Endothelial cell of umbilical vein (primary cell): ENCODE measurements at regions not wholly inside any gene's neighbourhood (a gene's known extent, or its start where the extent isn't known, plus 50 kb on each side); places are given as distances from the start of the nearest gene placed in this dataset.

Source experiments
- BruUV-seq: library from RNA; stranded (reverse); fragments of 400-500 nt; replicated peaks from 2 replicates; lab custom pipeline; 2021; lab: Mats Ljungman, UMichigan
- CTCF ChIA-PET: fragments of 300-600, 350-600 bp; sonication (Branson Sonifier 250); formaldehyde crosslinking; loops from one replicate; lab custom pipeline; 2021; ENCODE audit warnings: antibody characterized with exemption, inconsistent platforms; lab: Charles Lee
- POLR2A ChIA-PET: fragments of 300-600, 350-600 bp; sonication (Branson Sonifier 250); formaldehyde crosslinking; loops from one replicate; lab custom pipeline; 2021; ENCODE audit warnings: antibody characterized with exemption, inconsistent platforms; lab: Charles Lee
- DNase-seq: peaks from one replicate; pipeline ENCODE4 v3.0.0-alpha.2; 2011; ENCODE audit warnings: low read depth, low spot score
- FAIRE-seq: peaks from 2 replicates; lab custom pipeline; 2011; peaks lifted over from hg19 to GRCh38; lab: Jason Lieb, UNC
- H2AFZ ChIP-seq: 2 replicates; pipeline ENCODE4 v1.6.0; 2012; ENCODE audit warnings: low read depth, low read length, control low read depth, inconsistent platforms
- H3K27ac ChIP-seq: 2 replicates; pipeline ENCODE4 v1.5.1; 2011; ENCODE audit warnings: low read depth, mild to moderate bottlenecking, control low read depth, low read length, moderate library complexity; ENCODE audit not compliant: insufficient read depth
- H3K27me3 ChIP-seq, 2 experiments: 2 replicates each; pipeline versions ENCODE4 v1.6.0 to v1.6.1; 2011; ENCODE audit warnings: low read length in 2 of 2, mixed read lengths in 1 of 2; ENCODE audit not compliant: control insufficient read depth in 2 of 2, insufficient read depth in 2 of 2
- H3K36me3 ChIP-seq, 2 experiments: 2 replicates in 1 of 2; 3 replicates in 1 of 2; pipeline ENCODE4 v1.5.1; 2011; ENCODE audit warnings: low read length in 2 of 2, mild to moderate bottlenecking in 1 of 2, moderate library complexity in 1 of 2; ENCODE audit not compliant: control insufficient read depth in 2 of 2, insufficient read depth in 2 of 2; ENCODE audit errors: extremely low read depth in 1 of 2
- H3K4me1 ChIP-seq: 3 replicates; pipeline ENCODE4 v1.5.1; 2011; ENCODE audit warnings: mild to moderate bottlenecking, low read length; ENCODE audit not compliant: control insufficient read depth, insufficient read depth; ENCODE audit errors: extremely low read depth
- H3K4me2 ChIP-seq: 2 replicates; pipeline ENCODE4 v1.6.1; 2011; ENCODE audit warnings: low read length, control low read depth, mixed read lengths; ENCODE audit not compliant: insufficient read depth
- H3K4me3 ChIP-seq, 3 experiments: fragments of 200-600 bp in 1 of 3; sonication (generic), shearing (Covaris generic) in 1 of 3; replicated peaks in 1 of 3; 2 replicates each; pipeline ENCODE4 v1.5.1; 2011 to 2016; ENCODE audit warnings: control low read depth in 3 of 3, low read length in 3 of 3, mild to moderate bottlenecking in 2 of 3, inconsistent platforms in 1 of 3, low read depth in 1 of 3, moderate library complexity in 1 of 3; ENCODE audit not compliant: insufficient read depth in 1 of 3
- H3K79me2 ChIP-seq: 2 replicates; pipeline ENCODE4 v1.6.0; 2012; ENCODE audit warnings: low read length, inconsistent platforms; ENCODE audit not compliant: control insufficient read depth, insufficient read depth
- H3K9ac ChIP-seq: replicated peaks from 2 replicates; pipeline ENCODE3; 2011; ENCODE audit warnings: low read length, control low read depth; ENCODE audit not compliant: insufficient read depth; ENCODE audit errors: extremely low read depth
- H3K9me1 ChIP-seq: replicated peaks from 3 replicates; pipeline ENCODE4 v1.6.0; 2011; ENCODE audit warnings: mild to moderate bottlenecking, low read length; ENCODE audit not compliant: control insufficient read depth, insufficient read depth; ENCODE audit errors: extremely low read depth
- H3K9me3 ChIP-seq: replicated peaks from 2 replicates; pipeline ENCODE4 v1.5.1; 2012; ENCODE audit warnings: low read length, inconsistent platforms; ENCODE audit not compliant: control insufficient read depth, insufficient read depth
- H4K20me1 ChIP-seq: replicated peaks from 2 replicates; pipeline ENCODE3; 2011; ENCODE audit warnings: mild to moderate bottlenecking, low read length; ENCODE audit not compliant: control insufficient read depth, insufficient read depth; ENCODE audit errors: extremely low read depth
- EZH2 ChIP-seq: IDR thresholded peaks from 2 replicates; pipeline ENCODE4 v1.6.1; 2012; ENCODE audit warnings: borderline replicate concordance, low read depth, mild to moderate bottlenecking, moderate library complexity, low read length, inconsistent platforms; ENCODE audit not compliant: severe bottlenecking
- FOS ChIP-seq: IDR thresholded peaks from 2 replicates; pipeline ENCODE4 v1.6.1; 2011; ENCODE audit warnings: mild to moderate bottlenecking, low read length, moderate library complexity, borderline replicate concordance; ENCODE audit not compliant: insufficient read depth
- GATA2 ChIP-seq: IDR thresholded peaks from 2 replicates; pipeline ENCODE4 v1.7.0; 2011; ENCODE audit warnings: low read depth, mild to moderate bottlenecking, moderate library complexity, mixed read lengths, low read length; ENCODE audit not compliant: insufficient read length, insufficient read depth
- JUN ChIP-seq: IDR thresholded peaks from 2 replicates; pipeline ENCODE4 v1.6.1; 2011; ENCODE audit warnings: borderline replicate concordance, low read depth; ENCODE audit not compliant: insufficient read length, insufficient read depth
- MYC ChIP-seq: IDR thresholded peaks from one replicate; pipeline ENCODE4 v1.6.1; 2011; ENCODE audit warnings: mild to moderate bottlenecking, low read depth, low read length
- POLR2A ChIP-seq: IDR thresholded peaks from 2 replicates; pipeline ENCODE4 v1.6.1; 2012; ENCODE audit warnings: low read depth, mild to moderate bottlenecking, control low read depth, low read length
- POLR2AphosphoS5 ChIP-seq: IDR thresholded peaks from 2 replicates; pipeline ENCODE4 v1.6.1; 2012; ENCODE audit warnings: low read depth, mild to moderate bottlenecking, control low read depth, low read length, moderate library complexity; ENCODE audit not compliant: insufficient read depth
- dilution Hi-C: fragments of 300-500 bp; cut with MboI; formaldehyde crosslinking; loops from one replicate; pipeline ENCODE4 v1.15.0; 2019; ENCODE audit warnings: low sequenced_read_pairs; ENCODE audit not compliant: extremely low pct_ligation_motif_present
- intact Hi-C: fragments of 100-400 bp; cut with micrococcal nuclease; formaldehyde crosslinking; loops from one replicate; pipeline ENCODE4 v1.10.0; 2022
- TF ChIP-seq, protein P1 (sequence below): IDR thresholded peaks from 2 replicates; pipeline ENCODE4 v1.6.1; 2011; ENCODE audit not compliant: insufficient read depth, insufficient read length
- TF ChIP-seq, protein P2 (sequence below), 2 donors: IDR thresholded peaks; 1 replicate in 1 of 2; 2 replicates in 1 of 2; pipeline ENCODE4 v1.5.1; 2011; ENCODE audit warnings: low read length in 2 of 2, mild to moderate bottlenecking in 2 of 2, moderate library complexity in 2 of 2, control low read depth in 1 of 2, inconsistent platforms in 1 of 2, low read depth in 1 of 2; ENCODE audit not compliant: insufficient read depth in 1 of 2; ENCODE audit errors: extremely low read depth in 1 of 2

DNA sequence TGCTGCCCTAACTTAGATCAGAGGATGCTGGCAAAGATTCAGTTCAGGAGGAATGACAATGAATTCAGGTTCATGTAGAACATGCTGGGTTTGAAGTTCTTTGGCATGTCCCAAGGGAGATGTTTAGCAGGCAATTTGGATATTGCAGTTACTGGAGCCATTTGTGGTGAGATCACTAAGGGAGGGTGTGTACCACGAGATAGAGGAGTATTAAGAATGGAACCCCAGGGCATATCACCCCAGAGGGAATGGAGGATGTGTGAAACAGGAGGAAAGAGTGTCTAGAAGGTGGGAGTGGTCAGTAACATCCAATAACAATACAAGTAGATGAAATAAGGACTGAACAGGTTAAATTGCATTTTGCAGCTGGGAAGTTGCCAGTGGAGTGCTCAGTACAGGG, 87.1 kb downstream of the CCR1 start:
- Histone ChIP-seq H4K20me1 (no peaks in the 10 kb centered on the region), H3K27me3 (no peaks in the 10 kb centered on the region), H3K4me2 (no peak overlapping the region), H2AFZ (no peak overlapping the region), H3K27ac (no peak overlapping the region), H3K79me2 (no peaks in the 10 kb centered on the region), H3K9ac (no peak overlapping the region), H3K9me3 (no peaks in the 10 kb centered on the region), H3K4me1 (no peaks in the 10 kb centered on the region), H3K36me3 (no peaks in the 10 kb centered on the region), H3K9me1 (no peaks in the 10 kb centered on the region), H3K4me3 (no peak overlapping the region)
- FAIRE-seq (no peak), DNase-seq (no peak)
- intact Hi-C loops, result no loop called here
- POLR2A ChIA-PET, result no interaction called here
- dilution Hi-C loops, result no loop called here
- no TSS peak for BruUV-seq
- CTCF ChIA-PET, result no interaction called here
- TF ChIP-seq FOS, result no peak
- TF ChIP-seq, protein P1, sequence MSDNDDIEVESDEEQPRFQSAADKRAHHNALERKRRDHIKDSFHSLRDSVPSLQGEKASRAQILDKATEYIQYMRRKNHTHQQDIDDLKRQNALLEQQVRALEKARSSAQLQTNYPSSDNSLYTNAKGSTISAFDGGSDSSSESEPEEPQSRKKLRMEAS, result no peak
- no peak for TF ChIP-seq GATA2
- TF ChIP-seq JUN, result no peak
- TF ChIP-seq MYC, result no peak
- no peak for TF ChIP-seq POLR2A
- no peak for TF ChIP-seq POLR2AphosphoS5
- TF ChIP-seq EZH2, result no peak
- TF ChIP-seq, protein P2, sequence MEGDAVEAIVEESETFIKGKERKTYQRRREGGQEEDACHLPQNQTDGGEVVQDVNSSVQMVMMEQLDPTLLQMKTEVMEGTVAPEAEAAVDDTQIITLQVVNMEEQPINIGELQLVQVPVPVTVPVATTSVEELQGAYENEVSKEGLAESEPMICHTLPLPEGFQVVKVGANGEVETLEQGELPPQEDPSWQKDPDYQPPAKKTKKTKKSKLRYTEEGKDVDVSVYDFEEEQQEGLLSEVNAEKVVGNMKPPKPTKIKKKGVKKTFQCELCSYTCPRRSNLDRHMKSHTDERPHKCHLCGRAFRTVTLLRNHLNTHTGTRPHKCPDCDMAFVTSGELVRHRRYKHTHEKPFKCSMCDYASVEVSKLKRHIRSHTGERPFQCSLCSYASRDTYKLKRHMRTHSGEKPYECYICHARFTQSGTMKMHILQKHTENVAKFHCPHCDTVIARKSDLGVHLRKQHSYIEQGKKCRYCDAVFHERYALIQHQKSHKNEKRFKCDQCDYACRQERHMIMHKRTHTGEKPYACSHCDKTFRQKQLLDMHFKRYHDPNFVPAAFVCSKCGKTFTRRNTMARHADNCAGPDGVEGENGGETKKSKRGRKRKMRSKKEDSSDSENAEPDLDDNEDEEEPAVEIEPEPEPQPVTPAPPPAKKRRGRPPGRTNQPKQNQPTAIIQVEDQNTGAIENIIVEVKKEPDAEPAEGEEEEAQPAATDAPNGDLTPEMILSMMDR (IDR thresholded peaks at IDR 0.05; ENCODE audit: extremely low read depth in 1 of 2, insufficient read depth in 1 of 2, low read depth in 1 of 2, low read length in 2 of 2), result no peak
